Eye (tissue), 1 donor: ENCODE measurements at regions not wholly inside any gene's neighbourhood (a gene's known extent, or its start where the extent isn't known, plus 50 kb on each side); places are given as distances from the start of the nearest gene placed in this dataset.

Experiments used
- DNase-seq: peaks from one replicate; pipeline ENCODE4 v3.0.0-alpha.2; 2015

DNA sequence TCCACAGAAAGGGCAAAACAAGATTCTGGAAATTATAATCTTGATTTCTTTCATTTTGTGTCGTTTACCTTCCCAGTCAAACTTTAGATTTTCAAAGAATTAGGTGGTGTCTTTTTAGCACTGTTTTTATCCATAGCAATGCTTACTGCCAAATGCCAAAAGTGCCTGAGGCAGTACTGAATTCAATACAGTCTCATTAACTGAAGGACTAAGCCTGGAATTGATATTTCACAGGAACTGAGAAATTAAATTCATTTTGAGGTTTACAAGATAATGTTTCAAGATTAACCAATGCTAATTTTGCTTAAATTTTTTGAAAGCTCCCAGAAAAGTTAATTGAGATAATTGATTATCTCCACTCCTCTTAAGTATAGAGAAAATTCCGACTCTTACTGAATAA, 68.8 kb upstream of the ARHGAP24 start:
- no peak for DNase-seq

DNA sequence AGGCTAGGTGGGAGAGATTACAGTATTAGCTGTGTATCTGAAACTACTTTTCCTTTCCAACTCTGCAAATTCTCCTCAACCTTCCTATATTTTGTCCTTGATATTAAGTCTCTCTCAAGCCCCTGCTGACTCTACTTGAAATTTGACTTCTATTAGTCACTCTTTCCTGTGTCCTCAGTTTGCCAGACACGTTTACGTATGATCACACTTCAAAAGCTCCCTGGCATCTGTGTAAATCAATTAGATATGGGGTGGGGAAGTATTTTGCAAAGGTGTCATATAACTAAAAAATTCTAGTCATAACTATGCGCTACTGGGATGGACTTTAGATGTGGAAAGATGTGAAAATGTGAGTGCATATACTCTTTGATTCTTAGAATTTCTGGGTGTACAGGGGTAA, 67.4 kb upstream of the ARHGAP24 start:
- DNase-seq, result no peak

DNA sequence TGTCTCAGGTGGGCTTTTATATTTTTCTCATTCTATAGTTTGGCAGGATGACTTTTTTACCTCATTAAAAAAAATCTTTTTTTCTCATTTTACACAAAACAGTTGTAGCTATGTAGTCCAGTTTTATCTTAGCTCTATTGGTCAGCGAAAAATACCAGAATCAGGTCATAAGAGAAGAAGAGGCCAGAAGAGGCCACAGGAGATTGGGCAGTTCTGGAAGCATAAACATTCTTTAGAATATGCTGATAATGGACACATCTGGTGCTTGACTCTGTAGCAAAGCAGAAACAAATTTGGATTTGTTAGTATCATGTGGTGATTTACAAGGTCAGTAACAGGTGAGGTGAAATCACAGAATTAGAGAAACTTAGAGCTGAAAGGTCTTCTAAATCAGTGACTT, 66.6 kb upstream of the ARHGAP24 start:
- no peak for DNase-seq

DNA sequence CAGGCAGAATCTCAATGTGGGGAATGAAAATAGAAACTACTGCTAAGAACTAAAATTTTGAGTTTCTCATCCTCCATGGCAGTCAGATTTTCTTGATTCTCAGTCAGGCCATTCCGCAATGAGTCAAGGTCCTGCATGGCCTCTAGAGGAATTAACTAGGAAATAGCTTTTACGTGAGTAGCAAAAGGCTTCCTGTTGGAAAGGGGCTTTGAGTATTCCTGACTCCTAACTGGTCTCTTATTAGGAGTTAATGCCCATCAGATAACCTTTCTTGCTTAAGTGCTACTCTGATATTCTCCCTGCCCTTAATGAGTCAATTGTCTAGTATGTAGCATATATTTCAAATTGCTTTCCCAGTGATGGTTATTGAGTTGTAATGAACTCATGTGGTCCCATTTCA, 65.7 kb upstream of the ARHGAP24 start:
- DNase-seq, result no peak

DNA sequence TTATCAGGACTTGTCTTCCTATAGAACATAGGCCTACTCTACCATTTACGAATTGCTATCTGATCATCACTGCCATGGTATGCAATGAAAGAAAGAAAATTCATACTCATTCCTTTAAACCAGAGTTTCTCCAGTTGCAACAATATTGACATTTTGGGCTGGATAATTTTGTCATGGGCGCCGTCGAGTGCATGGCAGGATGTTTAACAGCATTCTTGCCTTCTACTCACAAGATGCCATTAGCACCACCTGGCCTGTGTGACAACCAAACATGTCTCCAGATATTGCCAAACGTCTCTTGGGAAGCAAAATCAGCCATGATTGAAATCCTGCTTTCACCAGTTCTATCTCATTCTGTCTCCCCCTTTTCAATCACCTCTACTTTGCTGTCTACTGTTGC, 63.6 kb upstream of the ARHGAP24 start:
- DNase-seq, result no peak

DNA sequence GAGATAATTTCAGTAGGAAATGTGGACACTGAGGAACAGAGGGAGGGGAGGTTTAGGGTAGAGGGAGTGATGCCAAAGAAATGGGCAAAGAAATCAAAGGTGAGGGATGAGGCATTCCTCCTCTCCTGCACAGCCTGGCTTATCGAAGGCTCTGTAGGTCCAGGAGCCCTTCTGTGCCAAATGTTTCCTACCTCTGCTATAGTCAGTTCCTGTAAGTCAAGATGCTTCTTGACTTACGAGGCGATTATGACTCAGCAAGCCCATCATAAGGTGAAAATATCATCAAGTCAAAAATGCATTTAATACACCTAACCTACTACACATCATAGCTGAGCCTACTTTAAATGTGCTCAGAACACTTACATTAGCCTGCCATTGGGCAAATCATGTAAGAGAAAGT, 60.0 kb upstream of the ARHGAP24 start:
- no peak for DNase-seq

DNA sequence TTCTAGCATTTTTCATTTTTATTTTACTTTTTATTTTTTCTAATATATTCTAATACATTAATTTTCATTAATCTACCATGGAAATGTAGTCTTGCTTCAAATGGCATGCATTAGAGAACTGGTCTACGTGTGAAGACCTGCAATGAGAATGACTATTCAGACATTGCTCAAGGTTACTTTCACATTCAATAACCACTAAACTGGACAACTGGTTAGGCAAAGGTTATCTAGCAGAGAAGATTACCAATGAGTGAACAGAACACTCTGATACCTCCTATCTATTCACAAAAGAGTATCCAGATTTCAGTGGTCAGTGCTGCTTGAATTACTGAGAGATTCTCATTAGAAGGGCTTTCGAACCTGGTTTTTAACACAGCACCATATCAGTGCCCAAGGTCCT, 58.9 kb upstream of the ARHGAP24 start:
- DNase-seq, result no peak

DNA sequence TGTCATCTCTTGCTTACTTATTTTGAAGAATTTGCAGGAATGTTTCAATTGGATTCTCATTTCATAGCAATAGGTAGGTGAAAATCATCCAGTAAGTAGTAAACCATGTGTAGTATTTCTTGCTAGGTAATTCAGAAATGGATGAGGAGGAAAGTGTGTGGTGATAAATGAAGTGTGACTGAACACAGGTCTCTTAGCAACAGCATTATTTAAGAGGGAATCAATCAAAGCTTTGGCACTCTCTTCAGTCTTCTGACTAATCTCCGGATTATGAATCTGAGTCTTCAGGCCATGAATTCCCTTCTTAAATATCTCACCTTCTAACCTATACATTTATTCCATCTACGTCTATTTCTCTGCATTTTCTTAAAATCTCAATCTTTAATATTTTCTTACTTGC, 55.8 kb upstream of the ARHGAP24 start:
- DNase-seq, result no peak

DNA sequence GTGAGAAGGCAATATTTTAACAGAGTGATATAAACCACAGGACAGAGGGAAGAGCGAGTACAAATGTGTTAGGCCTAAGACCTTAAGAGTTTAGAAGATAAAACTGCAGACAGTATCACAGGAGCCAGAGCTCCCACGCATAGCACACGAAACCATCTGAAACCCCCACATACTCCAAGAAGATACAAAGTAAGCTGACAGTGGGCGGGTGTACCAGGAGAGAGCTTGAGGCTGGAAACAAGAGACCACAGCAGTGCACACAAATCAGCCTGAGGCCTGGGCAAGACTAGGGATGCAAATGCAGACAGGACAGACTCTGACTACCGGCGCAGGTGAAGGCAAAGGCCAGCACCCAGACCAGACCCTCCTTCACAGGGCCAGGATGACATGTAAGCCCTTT, 54.1 kb upstream of the ARHGAP24 start:
- DNase-seq, result no peak

DNA sequence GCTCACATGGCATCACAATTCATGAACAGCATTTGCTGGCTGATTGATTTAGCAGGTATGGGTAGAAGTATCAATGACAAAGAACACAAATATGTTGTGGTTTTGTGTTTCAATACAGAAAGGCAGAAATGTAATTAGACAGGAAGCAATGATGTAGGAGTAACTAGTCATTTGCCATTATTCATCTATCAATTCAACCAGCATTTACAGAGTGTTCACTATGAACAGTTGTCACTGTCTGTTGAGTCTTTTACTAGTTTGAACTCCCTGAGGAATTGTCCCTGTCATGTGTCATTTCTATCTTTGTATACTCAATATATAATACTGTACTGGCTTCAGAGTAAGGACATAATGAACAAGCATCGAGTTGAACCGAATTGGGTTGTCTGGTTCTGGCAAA, 51.5 kb upstream of the ARHGAP24 start:
- DNase-seq, result peak; percentile 53
